ENCODE measurements at regions not wholly inside any gene's neighbourhood (a gene's known extent, or its start where the extent isn't known, plus 50 kb on each side); places are given as distances from the start of the nearest gene placed in this dataset.

- TF ChIP-seq CTCF (conservative IDR thresholded peaks at IDR 0.05) (no peak), EZH2 (IDR thresholded peaks at IDR 0.05; ENCODE audit: low read depth) (no peak)
Observed at GRCh38 chr7:51477323-51477722, 160.7 kb upstream of the COBL start.
